ACC112 (cell line): ENCODE measurements at regions not wholly inside any gene's neighbourhood (a gene's known extent, or its start where the extent isn't known, plus 50 kb on each side); places are given as distances from the start of the nearest gene placed in this dataset.
A peak's percentile ranks its signal among the peaks of the same experiment; 100 is the strongest.

Experiments
- H2AFZ ChIP-seq: fragments of 200-600 bp; sonication (generic); one replicate; pipeline ENCODE4 v1.6.0; 2017; ENCODE audit warnings: antibody characterized with exemption, low read length; ENCODE audit not compliant: unreplicated experiment
- H3K27ac ChIP-seq: fragments of 200-600 bp; sonication (generic); 2 replicates; pipeline ENCODE4 v1.5.1; 2014; ENCODE audit warnings: low read depth, mild to moderate bottlenecking, antibody characterized with exemption, low read length, moderate library complexity
- H3K27me3 ChIP-seq: fragments of 200-600 bp; sonication (generic); 2 replicates; pipeline ENCODE4 v1.6.1; 2014; ENCODE audit warnings: mild to moderate bottlenecking, antibody characterized with exemption, low read length, moderate library complexity, mixed read lengths; ENCODE audit not compliant: insufficient read depth
- H3K36me3 ChIP-seq: fragments of 200-600 bp; sonication (generic); 2 replicates; pipeline ENCODE4 v1.6.1; 2016; ENCODE audit warnings: mild to moderate bottlenecking, antibody characterized with exemption, low read length, moderate library complexity, mixed read lengths; ENCODE audit not compliant: insufficient read depth
- H3K4me1 ChIP-seq: fragments of 200-600 bp; sonication (generic); one replicate; pipeline ENCODE4 v1.6.1; 2016; ENCODE audit warnings: low read length, mixed read lengths; ENCODE audit not compliant: insufficient read depth, unreplicated experiment, control insufficient read depth
- H3K4me3 ChIP-seq: fragments of 200-600 bp; sonication (generic); 2 replicates; pipeline ENCODE4 v1.5.1; 2014; ENCODE audit warnings: mild to moderate bottlenecking, low read depth, low read length
- H3K79me2 ChIP-seq: fragments of 200-600 bp; sonication (generic); one replicate; pipeline ENCODE4 v1.6.0; 2016; ENCODE audit warnings: low read length; ENCODE audit not compliant: control insufficient read depth, unreplicated experiment, insufficient read depth

- Histone ChIP-seq H3K27me3 (no peaks in the 10 kb centered on the region), H3K36me3 (no peaks in the 10 kb centered on the region), H3K4me1 (no peaks in the 10 kb centered on the region), H3K4me3 (no peak overlapping the region), H3K79me2 (no peaks in the 10 kb centered on the region), H2AFZ (no peak overlapping the region), H3K27ac (no peak overlapping the region)
Measured at GRCh38 chr2:167493862-167494261, 605.6 kb downstream of the XIRP2 start.

DNA sequence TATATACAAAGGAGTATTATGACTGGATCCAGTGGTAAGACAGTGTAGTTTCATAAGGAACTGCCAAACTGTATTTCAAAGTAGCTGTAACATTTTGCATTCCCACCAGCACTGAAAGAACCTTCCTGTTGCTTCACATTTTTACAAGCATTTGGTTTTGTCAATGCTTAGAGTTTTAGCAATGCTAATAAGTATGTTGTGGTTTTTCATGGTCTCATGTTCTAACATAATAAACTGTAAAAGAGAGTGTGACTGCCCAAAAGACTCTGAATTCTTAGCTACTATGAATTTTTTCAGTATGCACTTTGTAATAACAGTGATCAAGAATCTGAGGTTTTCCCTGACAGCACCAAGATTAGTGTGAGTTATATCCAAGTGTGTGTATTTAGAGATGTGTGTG lies 604.2 kb downstream of the XIRP2 start:
- H3K27ac ChIP-seq, result no peak overlapping the region

DNA sequence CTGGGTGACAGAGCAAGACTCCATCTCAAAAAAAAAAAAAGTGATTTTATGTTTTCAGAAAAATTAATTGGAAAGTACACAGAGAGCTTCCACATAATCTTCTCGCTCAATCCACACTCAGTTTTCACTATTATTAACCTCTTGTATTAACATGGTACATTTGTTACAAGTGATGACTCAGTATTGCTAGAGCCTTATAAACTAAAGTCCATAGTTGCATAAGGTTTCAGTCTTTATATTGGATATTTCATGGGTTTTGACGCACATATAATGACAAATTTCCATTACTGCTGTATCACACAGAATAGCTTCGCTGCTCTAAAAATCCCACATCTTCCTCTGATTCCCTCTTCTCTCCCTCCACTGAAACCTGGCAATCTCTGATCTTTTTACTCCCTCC lies 603.5 kb downstream of the XIRP2 start:
- Histone ChIP-seq H3K4me3 (no peak overlapping the region), H3K79me2 (no peaks in the 10 kb centered on the region), H3K27me3 (no peaks in the 10 kb centered on the region), H3K4me1 (no peaks in the 10 kb centered on the region), H3K27ac (no peak overlapping the region), H2AFZ (no peak overlapping the region), H3K36me3 (no peaks in the 10 kb centered on the region)

More for the DNA sequence above, 604.2 kb downstream of the XIRP2 start:
- no peaks in the 10 kb centered on the region for H3K27me3 ChIP-seq
- no peaks in the 10 kb centered on the region for H3K79me2 ChIP-seq
- no peaks in the 10 kb centered on the region for H3K36me3 ChIP-seq
- no peak overlapping the region for H3K4me3 ChIP-seq
- H2AFZ ChIP-seq, result no peak overlapping the region
- H3K4me1 ChIP-seq, result no peaks in the 10 kb centered on the region

- Histone ChIP-seq H3K79me2 (no peaks in the 10 kb centered on the region), H3K27me3 (no peaks in the 10 kb centered on the region), H2AFZ (no peak overlapping the region), H3K4me3 (no peak overlapping the region), H3K27ac (no peak overlapping the region), H3K36me3 (no peaks in the 10 kb centered on the region), H3K4me1 (no peaks in the 10 kb centered on the region)
Measured at GRCh38 chr2:167490455-167490854, 602.2 kb downstream of the XIRP2 start.

- Histone ChIP-seq H3K36me3 (no peaks in the 10 kb centered on the region), H2AFZ (no peak overlapping the region), H3K4me1 (no peaks in the 10 kb centered on the region), H3K4me3 (no peak overlapping the region), H3K27me3 (no peaks in the 10 kb centered on the region), H3K79me2 (no peaks in the 10 kb centered on the region), H3K27ac (no peak overlapping the region)
Measured at GRCh38 chr2:167489325-167489724, 601.0 kb downstream of the XIRP2 start.

DNA sequence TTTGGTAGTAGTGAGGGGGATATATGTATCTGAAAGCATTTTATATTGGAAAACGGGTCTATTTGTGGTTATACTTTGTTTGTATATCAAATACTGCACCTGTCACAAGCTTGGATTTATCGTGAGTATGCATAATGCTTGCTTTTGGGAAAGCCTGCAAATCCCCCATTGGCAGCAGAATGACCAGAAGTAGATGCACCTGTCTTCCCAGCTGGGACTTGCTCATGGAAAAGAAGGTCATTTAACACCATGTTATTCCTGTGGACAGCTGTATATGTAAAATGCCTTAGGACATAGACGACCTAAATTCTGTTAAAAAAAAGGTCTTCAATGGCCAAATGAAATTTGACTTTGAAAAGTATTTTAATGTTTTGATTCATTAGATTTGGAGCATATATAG lies 599.4 kb downstream of the XIRP2 start:
- Histone ChIP-seq H2AFZ (no peak overlapping the region), H3K36me3 (no peaks in the 10 kb centered on the region), H3K4me3 (no peak overlapping the region), H3K27me3 (no peaks in the 10 kb centered on the region), H3K27ac (no peak overlapping the region), H3K4me1 (no peaks in the 10 kb centered on the region), H3K79me2 (no peaks in the 10 kb centered on the region)

GRCh38 chr2:167484875-167485274 lies 596.6 kb downstream of the XIRP2 start:
- Histone ChIP-seq H3K36me3 (no peaks in the 10 kb centered on the region), H3K4me3 (no peak overlapping the region), H3K27me3 (no peaks in the 10 kb centered on the region), H3K4me1 (no peaks in the 10 kb centered on the region), H2AFZ (no peak overlapping the region), H3K79me2 (no peaks in the 10 kb centered on the region), H3K27ac (no peak overlapping the region)

DNA sequence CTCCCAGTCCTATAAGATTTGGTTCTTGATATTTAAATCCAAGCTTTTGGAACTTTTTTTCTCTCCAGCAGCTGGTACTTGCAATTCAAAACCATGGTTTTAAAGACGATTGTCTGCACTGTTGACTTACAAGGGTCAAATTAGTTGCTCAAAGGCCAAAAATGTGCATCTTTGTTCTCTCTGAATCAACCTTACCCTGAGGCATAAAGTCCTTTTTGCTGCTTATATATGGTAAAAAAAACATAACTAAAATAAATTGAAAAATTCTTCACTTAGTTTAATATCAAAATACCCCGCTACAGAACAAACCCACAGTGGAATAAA lies 592.7 kb downstream of the XIRP2 start:
- no peaks in the 10 kb centered on the region for H3K79me2 ChIP-seq
- no peak overlapping the region for H2AFZ ChIP-seq
- H3K27me3 ChIP-seq, result no peaks in the 10 kb centered on the region
- no peaks in the 10 kb centered on the region for H3K36me3 ChIP-seq
- no peaks in the 10 kb centered on the region for H3K4me1 ChIP-seq
- no peak overlapping the region for H3K27ac ChIP-seq
- peak overlapping the region; percentile 12; the same call in 1 of the 2 replicates for H3K4me3 ChIP-seq

DNA sequence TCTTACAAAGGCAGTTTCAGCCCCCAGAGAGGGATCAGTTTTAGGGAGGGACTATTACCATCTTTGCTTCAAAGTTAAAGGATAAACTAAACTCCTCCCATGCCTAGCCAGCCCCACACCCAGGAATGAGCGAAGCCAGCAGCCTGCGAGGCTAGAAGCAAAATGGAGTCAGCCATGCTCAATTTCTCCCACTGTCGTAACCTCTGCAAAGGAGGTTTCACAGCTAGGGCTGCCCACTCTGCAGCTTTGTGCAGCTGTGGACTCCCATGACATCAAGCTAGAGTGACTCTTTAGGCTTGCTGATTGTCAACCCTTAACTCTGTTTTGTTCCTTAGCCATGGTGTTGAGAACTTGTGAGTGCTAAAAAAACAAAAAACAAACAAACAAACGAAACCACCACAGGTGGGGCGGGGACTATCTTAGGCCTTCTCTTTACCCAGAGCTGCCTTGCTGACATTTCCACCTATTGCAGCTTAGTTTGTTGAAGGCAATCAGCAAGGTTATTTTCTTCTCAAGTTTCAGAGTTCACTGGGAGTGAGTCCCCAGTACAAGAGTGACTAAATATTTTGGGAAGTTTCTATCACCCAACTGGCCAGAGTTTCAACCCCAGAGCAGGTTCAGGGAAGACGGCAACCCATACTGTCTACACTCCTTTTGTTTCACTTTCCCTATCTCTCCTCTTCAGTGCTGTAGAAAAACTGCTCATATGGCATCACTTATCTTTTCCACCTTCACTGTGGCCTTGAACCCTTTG lies 592.1 kb downstream of the XIRP2 start:
- Histone ChIP-seq H3K27me3 (no peaks in the 10 kb centered on the region), H3K36me3 (no peaks in the 10 kb centered on the region), H3K27ac (no peak overlapping the region), H3K79me2 (no peaks in the 10 kb centered on the region), H3K4me3 (peak overlapping the region; percentile 12; the same call in 1 of the 2 replicates), H2AFZ (no peak overlapping the region), H3K4me1 (no peaks in the 10 kb centered on the region)

DNA sequence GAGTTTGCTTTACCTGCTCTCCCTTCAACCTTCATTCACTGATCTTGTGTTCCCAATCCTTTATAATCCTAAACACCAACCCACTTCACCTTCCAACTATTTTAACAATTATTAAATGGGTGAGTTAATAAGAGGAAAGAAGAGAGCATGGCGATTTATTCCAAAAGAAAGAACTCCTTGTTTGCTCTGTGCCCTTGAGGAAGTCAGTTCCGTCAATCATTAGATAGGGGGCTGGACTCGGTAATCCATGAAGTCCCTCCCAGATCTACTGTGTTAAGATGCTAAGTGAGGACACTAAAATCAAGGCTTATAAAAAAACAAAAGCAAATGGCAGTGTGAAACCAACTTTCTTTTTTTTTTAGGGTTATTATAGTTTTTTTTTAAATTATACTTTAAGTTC lies 589.9 kb downstream of the XIRP2 start:
- Histone ChIP-seq H3K27ac (no peak overlapping the region), H3K36me3 (no peaks in the 10 kb centered on the region), H2AFZ (no peak overlapping the region), H3K4me1 (no peaks in the 10 kb centered on the region), H3K27me3 (no peaks in the 10 kb centered on the region), H3K4me3 (no peak overlapping the region), H3K79me2 (no peaks in the 10 kb centered on the region)

- Histone ChIP-seq H3K36me3 (no peaks in the 10 kb centered on the region), H2AFZ (no peak overlapping the region), H3K27ac (no peak overlapping the region), H3K4me3 (no peak overlapping the region), H3K79me2 (no peaks in the 10 kb centered on the region), H3K27me3 (no peaks in the 10 kb centered on the region), H3K4me1 (no peaks in the 10 kb centered on the region)
Measured at GRCh38 chr2:167475791-167476190, 587.5 kb downstream of the XIRP2 start.
